ENCODE measurements at regions not wholly inside any gene's neighbourhood (a gene's known extent, or its start where the extent isn't known, plus 50 kb on each side); places are given as distances from the start of the nearest gene placed in this dataset.
"Not testable (repeated sequence)": the region's sequence is repeated elsewhere in the genome, so short reads cannot be mapped to it uniquely, and the experiment has no call there.

GRCh38 chr10:124319926-124320391 lies 98.8 kb downstream of the OAT start:
- DNase-seq = no peak
- FAIRE-seq = no peak
- intact Hi-C loops (cut with DNase I) = no loop called here

GRCh38 chr10:124319520-124319919 lies 99.2 kb downstream of the OAT start:
- H3K27ac ChIP-seq (ENCODE audit: low read depth in 2 of 2, low read length in 2 of 2); H3K9ac ChIP-seq (ENCODE audit: low read length in 3 of 3); H3K36me3 ChIP-seq (ENCODE audit: control insufficient read depth in 2 of 3, insufficient read depth in 3 of 3, low read length in 3 of 3); H3K27me3 ChIP-seq (ENCODE audit: control insufficient read depth, insufficient read depth, low read length); intact Hi-C loops (cut with DNase I); DNase-seq; H3K4me1 ChIP-seq (ENCODE audit: control insufficient read depth in 2 of 3, insufficient read depth in 2 of 3, low read depth in 1 of 3, low read length in 3 of 3); H3K9me3 ChIP-seq (ENCODE audit: control insufficient read depth in 2 of 3, insufficient read depth in 1 of 3, low read length in 3 of 3); FAIRE-seq; H3K4me3 ChIP-seq (ENCODE audit: low read length in 3 of 3): not testable (repeated sequence)

More at GRCh38 chr10:124319926-124320391, 98.8 kb downstream of the OAT start:
- Histone ChIP-seq H3K9me3 (ENCODE audit: control insufficient read depth in 2 of 3, insufficient read depth in 1 of 3, low read length in 3 of 3) (no peaks in the 10 kb centered on the region), H3K27me3 (ENCODE audit: control insufficient read depth, insufficient read depth, low read length) (no peaks in the 10 kb centered on the region), H3K4me1 (ENCODE audit: control insufficient read depth in 2 of 3, insufficient read depth in 2 of 3, low read depth in 1 of 3, low read length in 3 of 3) (no peaks in the 10 kb centered on the region), H3K9ac (ENCODE audit: low read length in 3 of 3) (no peak overlapping the region), H3K4me3 (ENCODE audit: low read length in 3 of 3) (no peak overlapping the region), H3K27ac (ENCODE audit: low read depth in 2 of 2, low read length in 2 of 2) (no peak overlapping the region), H3K36me3 (ENCODE audit: control insufficient read depth in 2 of 3, insufficient read depth in 3 of 3, low read length in 3 of 3) (no peaks in the 10 kb centered on the region)
- TF ChIP-seq, protein P1, sequence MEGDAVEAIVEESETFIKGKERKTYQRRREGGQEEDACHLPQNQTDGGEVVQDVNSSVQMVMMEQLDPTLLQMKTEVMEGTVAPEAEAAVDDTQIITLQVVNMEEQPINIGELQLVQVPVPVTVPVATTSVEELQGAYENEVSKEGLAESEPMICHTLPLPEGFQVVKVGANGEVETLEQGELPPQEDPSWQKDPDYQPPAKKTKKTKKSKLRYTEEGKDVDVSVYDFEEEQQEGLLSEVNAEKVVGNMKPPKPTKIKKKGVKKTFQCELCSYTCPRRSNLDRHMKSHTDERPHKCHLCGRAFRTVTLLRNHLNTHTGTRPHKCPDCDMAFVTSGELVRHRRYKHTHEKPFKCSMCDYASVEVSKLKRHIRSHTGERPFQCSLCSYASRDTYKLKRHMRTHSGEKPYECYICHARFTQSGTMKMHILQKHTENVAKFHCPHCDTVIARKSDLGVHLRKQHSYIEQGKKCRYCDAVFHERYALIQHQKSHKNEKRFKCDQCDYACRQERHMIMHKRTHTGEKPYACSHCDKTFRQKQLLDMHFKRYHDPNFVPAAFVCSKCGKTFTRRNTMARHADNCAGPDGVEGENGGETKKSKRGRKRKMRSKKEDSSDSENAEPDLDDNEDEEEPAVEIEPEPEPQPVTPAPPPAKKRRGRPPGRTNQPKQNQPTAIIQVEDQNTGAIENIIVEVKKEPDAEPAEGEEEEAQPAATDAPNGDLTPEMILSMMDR (IDR thresholded peaks at IDR 0.05; ENCODE audit: borderline replicate concordance, extremely low read depth, insufficient read depth) = no peak

GRCh38 chr10:124318811-124319210 lies 99.9 kb downstream of the OAT start:
- Histone ChIP-seq H3K4me1 (ENCODE audit: control insufficient read depth in 2 of 3, insufficient read depth in 2 of 3, low read depth in 1 of 3, low read length in 3 of 3) (no peaks in the 10 kb centered on the region), H3K27ac (ENCODE audit: low read depth in 2 of 2, low read length in 2 of 2) (no peak overlapping the region), H3K9me3 (ENCODE audit: control insufficient read depth in 2 of 3, insufficient read depth in 1 of 3, low read length in 3 of 3) (no peaks in the 10 kb centered on the region), H3K4me3 (ENCODE audit: low read length in 3 of 3) (no peak overlapping the region), H3K27me3 (ENCODE audit: control insufficient read depth, insufficient read depth, low read length) (no peaks in the 10 kb centered on the region), H3K36me3 (ENCODE audit: control insufficient read depth in 2 of 3, insufficient read depth in 3 of 3, low read length in 3 of 3) (no peaks in the 10 kb centered on the region), H3K9ac (ENCODE audit: low read length in 3 of 3) (no peak overlapping the region)
- TF ChIP-seq, protein P1 (IDR thresholded peaks at IDR 0.05; ENCODE audit: borderline replicate concordance, extremely low read depth, insufficient read depth) = no peak
- DNase-seq (no peak), FAIRE-seq (no peak)
- intact Hi-C loops (cut with DNase I) = no loop called here

DNA sequence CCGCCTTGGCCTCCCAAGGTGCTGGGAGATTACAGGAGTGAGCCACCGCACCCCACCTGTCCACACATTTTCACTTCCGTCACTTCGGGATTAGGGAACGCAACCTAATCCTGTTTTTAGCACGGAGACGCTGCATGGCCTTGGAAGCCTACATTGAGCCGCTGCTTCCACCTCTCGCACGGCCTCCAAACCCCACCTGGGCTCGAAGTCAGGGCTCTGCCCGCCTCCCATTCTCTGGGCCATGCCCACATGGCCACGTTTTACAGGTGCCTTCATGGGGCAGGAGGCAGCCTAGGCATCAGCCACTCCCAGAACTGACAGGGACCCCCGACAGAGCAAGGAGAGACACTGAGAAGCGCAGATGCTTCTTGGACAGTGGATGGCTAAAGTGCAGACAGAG lies 100.6 kb downstream of the OAT start:
- H3K4me1 ChIP-seq (ENCODE audit: control insufficient read depth in 2 of 3, insufficient read depth in 2 of 3, low read depth in 1 of 3, low read length in 3 of 3) = no peaks in the 10 kb centered on the region
- no peak overlapping the region for H3K9ac ChIP-seq (ENCODE audit: low read length in 3 of 3)
- no peaks in the 10 kb centered on the region for H3K36me3 ChIP-seq (ENCODE audit: control insufficient read depth in 2 of 3, insufficient read depth in 3 of 3, low read length in 3 of 3)
- intact Hi-C loops (cut with DNase I) = no loop called here
- H3K27ac ChIP-seq (ENCODE audit: low read depth in 2 of 2, low read length in 2 of 2) = no peak overlapping the region
- FAIRE-seq = no peak
- H3K4me3 ChIP-seq (ENCODE audit: low read length in 3 of 3) = no peak overlapping the region
- TF ChIP-seq, protein P1 (IDR thresholded peaks at IDR 0.05; ENCODE audit: borderline replicate concordance, extremely low read depth, insufficient read depth) = no peak
- H3K27me3 ChIP-seq (ENCODE audit: control insufficient read depth, insufficient read depth, low read length) = no peaks in the 10 kb centered on the region
- no peak for DNase-seq
- no peaks in the 10 kb centered on the region for H3K9me3 ChIP-seq (ENCODE audit: control insufficient read depth in 2 of 3, insufficient read depth in 1 of 3, low read length in 3 of 3)

Measured in kidney (tissue), 13 donors.